Erythroblast (primary cell): ENCODE measurements at regions not wholly inside any gene's neighbourhood (a gene's known extent, or its start where the extent isn't known, plus 50 kb on each side); places are given as distances from the start of the nearest gene placed in this dataset.
"Not testable (repeated sequence)": the region's sequence is repeated elsewhere in the genome, so short reads cannot be mapped to it uniquely, and the experiment has no call there.

Experiments
- DNase-seq, 2 experiments: peaks; one replicate each; lab custom pipeline; 2025; lab: John Stamatoyannopoulos, UW
- GATA1 ChIP-seq: IDR thresholded peaks from 2 replicates; pipeline ENCODE4 v1.6.1; 2011; ENCODE audit warnings: low read depth, mild to moderate bottlenecking, control low read depth, low read length, moderate library complexity
- POLR2A ChIP-seq: IDR thresholded peaks from 2 replicates; pipeline ENCODE4 v1.6.1; 2011; ENCODE audit warnings: mild to moderate bottlenecking, low read length

DNA sequence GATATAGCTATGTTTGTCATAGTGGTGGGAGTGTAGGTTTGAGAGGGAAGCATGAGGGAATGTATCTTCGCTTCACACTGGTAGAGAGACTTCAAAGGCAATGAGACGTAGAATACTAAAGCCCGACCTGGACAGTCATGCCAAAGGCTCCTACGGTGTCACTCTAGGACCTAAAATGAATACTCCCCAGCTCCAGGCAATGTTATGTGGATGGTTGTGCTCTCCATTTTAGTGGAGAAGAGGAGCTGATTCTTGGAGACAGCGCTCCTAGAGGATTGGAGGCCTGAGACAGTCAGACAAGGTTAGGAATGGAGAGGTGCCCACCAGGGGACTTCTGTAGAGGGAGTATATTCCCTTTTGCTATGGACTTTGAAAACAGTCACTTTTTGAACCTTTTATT is 260.1 kb downstream of the MEX3B start:
- TF ChIP-seq GATA1 (no peak), POLR2A (no peak)
- no peak for DNase-seq

DNA sequence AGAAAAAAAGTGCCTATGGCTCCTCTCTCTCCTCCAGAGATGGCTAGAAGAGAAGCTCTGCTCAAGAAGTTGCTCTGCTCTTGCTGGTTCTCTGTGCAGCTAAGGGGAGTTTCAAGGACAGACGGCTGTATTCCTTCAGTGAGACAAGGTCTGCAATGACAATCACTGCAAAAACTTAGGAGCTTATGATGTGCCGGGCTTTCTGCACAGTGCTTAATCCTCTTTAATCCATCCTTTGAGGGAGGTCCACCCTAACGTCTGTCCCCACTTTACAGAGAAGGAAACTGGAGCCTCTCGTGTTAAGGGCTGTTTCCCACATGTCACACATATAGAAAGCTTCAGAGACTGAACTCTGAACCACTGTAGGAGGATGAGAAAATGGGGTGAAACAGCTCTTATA is 260.6 kb downstream of the MEX3B start:
- TF ChIP-seq GATA1, result no peak
- TF ChIP-seq POLR2A, result no peak
- DNase-seq, result no peak

DNA sequence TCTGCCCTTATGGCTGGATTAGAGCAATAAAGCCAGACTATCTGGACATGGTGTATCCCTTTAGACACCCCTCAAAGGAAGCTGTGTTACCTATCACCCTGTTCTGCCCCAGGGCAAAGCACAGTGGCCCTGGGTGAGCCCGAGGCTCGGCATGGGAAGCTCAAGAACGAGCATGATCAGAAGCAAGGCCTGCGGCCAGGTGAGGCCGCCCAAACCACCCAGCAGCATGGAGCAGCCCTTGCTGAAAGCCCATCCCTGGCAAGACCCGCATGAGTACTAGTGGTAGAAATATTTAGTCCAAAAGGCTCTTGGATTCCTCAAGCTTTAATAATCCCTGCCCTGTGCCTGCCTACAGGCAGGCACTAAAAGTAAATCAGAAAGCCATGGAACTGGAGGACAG is 261.1 kb downstream of the MEX3B start:
- DNase-seq, result no peak
- TF ChIP-seq GATA1 (no peak), POLR2A (no peak)

DNA sequence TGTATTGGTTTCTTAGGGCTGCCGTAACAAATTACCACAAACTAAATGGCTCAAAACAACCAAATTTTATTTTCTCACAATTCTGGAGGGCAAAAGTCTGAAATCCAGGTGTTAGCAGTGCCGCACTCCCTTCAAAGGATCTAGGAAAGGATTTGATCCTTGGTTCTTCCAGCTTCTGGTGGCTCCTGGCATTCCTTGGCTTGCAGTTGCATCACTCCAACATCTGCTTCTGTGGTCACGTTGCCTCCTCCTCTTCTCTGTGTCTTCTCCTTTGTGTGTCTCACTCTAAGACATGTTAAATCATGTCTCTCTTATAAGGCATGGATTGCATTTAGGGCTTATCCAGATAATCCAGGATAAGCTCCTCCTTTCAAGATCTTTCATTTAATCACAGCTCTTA is 262.2 kb downstream of the MEX3B start:
- TF ChIP-seq GATA1 (no peak), POLR2A (no peak)
- DNase-seq, result no peak

DNA sequence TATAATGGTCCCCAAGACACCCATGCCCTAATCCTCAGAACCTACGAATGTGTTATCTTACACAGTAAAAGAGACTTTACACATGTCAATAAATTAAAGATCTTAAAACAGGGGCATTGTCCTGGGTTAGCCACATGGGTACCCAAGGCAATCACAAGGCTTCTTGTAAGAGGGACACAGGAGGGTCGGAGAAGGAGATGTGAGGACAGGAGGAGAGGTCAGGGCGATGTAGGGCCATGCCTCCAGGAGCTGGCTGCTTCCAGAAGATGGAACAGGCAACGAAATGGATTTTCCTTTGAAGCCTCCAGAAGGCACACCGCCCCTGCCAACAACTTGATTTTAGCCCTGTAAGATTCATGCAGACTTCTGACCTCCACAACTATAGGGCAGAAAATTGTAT is 262.7 kb downstream of the MEX3B start:
- no peak for DNase-seq
- TF ChIP-seq POLR2A (no peak), GATA1 (no peak)

DNA sequence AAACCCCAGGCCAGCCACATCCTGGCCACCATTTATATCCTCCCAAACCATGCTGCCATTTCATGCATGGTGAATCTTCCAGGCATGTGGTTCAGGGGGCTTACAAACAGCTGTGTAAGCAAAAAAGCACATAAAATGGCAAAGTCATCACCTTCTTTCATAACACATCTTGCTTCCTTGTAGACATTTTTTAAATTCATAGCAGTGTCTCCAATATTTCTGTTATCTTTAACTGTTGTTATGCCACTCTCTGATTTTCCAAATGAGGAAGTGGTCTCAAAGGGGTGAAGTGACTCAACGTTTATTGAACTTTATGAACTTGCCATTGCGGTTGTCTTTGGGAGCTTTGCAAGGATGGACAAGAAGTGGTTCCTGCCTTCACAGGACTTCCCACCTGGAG is 264.4 kb downstream of the MEX3B start:
- TF ChIP-seq POLR2A, result no peak
- TF ChIP-seq GATA1, result no peak
- no peak for DNase-seq

DNA sequence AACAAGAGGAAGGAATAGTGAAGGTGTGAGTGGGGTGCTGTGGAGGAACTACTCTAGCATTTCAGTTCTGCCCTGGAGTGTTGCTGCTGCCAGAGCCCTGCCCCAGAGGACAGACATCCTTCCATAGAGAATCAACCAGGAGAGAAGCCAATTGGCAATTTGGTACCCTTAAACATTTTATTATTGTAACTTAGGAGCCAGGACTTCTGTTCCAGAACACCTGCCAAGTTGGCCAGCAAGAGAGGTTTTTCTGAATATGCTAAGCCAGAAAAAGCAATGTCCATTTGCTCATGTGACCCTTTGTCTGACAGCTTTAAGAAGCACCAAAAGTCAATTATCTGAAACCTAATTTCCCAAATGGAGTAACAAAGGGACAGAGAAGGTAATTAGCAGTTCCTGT is 264.9 kb downstream of the MEX3B start:
- TF ChIP-seq POLR2A, result no peak
- no peak for TF ChIP-seq GATA1

DNA sequence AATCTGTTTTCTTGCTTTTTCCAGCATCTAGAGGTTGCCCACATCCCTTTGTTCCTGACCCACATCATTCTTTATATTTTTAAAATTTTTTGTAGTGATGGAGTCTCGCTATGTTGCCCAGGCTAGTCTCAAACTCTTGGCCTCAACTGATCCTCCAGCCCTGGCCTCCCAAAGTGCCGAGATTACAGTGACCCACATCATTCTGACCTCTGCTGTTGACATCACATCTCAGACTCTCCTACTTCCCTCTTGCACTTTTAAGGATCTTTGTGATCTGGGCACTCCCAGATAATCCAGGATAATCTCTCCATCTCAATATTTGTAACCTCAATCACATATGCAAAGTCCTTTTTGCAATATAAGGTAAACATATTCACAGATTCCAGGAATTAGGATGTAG is 266.6 kb downstream of the MEX3B start:
- TF ChIP-seq POLR2A (no peak), GATA1 (no peak)
- DNase-seq, result no peak

More for the DNA sequence above, 264.9 kb downstream of the MEX3B start:
- no peak for DNase-seq

DNA sequence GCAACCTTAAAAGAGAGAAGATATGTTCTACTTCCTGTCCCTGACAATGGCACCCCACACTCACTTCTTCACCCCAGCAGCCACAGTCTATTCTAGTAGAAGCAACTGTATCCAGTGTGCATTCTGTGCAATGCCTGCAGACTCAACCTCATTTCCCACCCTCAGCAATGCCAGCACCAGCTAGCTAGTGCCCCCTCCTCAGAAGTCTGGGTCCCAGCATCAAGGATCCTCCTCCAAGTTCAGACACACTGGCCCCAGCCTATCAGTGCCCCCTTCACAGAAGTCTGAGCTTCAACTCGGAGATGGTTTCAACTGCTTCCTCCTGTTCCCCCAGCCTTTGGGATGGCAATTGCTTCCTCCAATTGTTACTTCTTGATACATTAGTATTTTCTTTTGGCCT is 268.3 kb downstream of the MEX3B start:
- TF ChIP-seq GATA1 (no peak), POLR2A (no peak)
- DNase-seq, result no peak

DNA sequence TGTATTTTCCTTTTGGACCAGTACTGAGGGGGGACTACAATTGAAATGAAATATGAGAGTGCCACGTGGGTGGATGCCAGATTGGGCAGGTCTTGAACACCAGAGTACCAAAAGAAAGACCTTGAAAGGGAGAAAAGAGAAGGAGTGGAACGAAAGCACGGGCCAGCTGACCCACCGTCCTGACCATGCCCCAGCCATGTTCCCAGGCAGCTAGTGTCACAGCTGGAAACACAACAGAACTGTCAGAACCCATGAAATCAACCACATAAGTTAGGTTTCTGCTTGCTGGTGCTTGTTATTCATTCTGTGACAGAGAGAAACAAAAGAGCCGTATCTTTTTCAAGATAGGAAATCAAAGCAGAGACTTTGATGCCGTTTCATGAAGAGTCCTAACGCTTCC is 268.8 kb downstream of the MEX3B start:
- no peak for DNase-seq
- TF ChIP-seq GATA1 (no peak), POLR2A (no peak)

DNA sequence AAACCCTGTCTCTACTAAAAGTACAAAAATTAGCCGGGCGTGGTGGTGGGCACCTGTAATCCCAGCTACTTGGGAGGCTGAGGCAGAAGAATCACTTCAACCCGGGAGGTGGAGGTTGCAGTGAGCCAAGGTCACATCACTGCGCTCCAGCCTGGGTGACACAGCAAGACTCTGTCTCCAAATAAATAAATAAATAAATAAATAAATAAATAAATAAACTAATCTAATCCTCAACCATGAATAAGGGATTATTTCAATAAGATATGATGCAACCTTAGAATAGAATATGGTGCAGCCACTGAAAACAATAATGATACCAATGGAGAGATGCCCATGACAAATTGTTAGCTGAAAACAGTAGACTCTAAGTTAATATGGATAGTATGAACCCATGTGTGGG is 270.0 kb downstream of the MEX3B start:
- not testable (repeated sequence) for DNase-seq

DNA sequence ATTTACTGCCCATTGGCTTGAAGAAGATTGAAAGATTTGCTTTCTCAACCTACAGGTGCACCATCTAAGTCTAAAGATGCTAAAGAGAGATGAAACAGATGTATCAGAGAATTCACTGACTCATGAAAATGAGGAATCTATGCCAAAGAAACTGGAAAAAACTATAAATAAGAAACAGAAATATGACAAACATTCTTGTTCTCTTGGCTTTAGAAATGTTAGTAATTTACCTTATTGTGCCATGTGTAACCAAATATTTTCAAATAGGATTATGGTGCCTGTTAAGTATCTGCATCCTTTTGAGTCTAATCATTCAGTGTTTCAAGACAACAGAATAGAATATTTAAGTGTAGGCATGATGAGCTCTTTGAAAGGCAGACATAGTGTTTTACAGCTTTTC is 271.5 kb downstream of the MEX3B start:
- TF ChIP-seq POLR2A (no peak), GATA1 (no peak)
- DNase-seq, result no peak

DNA sequence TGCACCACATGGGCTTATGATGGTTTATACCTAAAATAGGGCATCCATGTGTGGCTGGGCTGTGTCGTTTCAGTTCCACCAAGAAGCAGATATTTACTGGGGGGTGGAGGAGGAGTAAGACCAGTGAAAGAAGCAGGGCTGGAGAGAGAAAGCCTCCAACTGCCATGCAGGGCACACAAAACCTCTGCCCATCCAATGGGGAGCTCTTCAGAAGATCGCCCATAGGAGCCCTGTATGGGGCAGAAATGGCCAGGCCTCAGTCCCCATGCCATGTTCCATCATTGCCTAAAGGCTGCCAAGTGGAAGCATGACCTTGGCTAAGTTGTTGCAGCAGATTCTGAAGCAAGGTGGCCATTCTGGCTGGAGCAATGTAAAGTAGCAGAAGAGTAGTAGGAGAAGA is 277.0 kb downstream of the MEX3B start:
- DNase-seq, result no peak
- TF ChIP-seq POLR2A (no peak), GATA1 (no peak)

DNA sequence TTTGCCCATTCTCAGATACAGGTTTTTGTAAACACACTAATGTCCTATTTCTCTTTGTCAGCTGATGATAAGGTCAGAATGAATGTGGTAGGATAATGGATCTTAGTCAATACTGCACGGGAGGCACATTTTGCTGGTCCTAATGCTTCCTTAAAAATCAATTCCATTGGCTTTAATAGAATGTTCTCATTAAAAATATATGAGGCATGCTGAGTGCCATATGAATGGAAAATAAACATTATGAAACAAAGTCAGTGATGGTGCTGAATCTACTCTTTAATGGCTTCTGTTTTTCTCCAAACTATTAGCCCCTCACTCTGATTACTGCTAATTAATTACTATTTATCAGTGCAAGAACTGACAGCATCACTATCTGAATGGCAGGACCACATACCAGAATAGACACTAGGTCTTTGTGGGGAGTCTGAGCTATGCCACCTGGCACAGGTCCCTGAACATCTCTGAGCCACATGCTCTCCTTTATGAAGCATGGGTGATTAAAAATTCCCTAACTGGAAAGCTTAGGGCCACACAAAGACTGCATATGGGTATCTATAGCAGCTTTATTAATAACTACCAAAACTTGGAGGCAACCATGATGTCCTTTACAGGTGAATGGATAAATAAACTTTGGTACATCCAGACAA is 278.9 kb downstream of the MEX3B start:
- TF ChIP-seq POLR2A, result no peak
- no peak for TF ChIP-seq GATA1
- DNase-seq, result no peak

DNA sequence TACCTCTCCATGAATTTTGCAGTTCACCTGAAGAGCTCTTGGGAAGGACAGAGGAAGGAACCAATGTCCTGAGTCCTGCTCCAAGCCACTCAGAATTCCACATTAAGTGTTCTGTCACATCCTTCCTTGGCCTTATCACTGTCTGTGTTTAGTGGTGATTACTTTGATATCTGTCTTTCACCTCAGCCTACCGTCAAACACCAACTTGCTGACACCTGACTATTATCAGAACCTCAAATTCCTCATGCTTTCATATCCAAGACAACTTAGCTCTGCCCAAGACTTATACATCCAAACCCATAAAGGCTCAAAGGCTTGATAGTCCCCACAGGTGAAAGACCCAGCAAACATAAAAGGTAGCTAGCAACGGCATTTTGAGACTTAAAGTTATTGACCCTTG is 280.0 kb downstream of the MEX3B start:
- no peak for DNase-seq

DNA sequence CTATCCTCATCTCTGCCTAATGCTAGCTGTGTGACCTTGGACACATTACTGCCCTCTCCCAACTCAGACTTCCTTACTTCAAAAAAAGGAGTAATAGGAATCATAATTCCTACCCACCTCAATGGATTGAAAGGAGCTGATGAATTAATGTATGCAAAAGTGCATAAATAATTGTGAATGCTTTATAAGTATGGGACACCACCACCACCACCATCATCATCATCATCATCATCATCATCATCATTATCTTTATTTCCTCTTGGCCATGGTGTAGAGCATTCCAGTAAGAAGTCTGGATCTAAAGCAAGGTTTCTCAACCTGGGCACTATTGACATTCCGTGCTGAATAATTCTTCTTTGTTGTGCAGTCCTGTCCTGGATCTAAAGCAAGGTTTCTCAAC is 282.5 kb downstream of the MEX3B start:
- DNase-seq, result no peak
- TF ChIP-seq POLR2A (no peak), GATA1 (no peak)

More for the DNA sequence above, 280.0 kb downstream of the MEX3B start:
- no peak for TF ChIP-seq GATA1
